H9 (cell line): ENCODE measurements at regions not wholly inside any gene's neighbourhood (a gene's known extent, or its start where the extent isn't known, plus 50 kb on each side); places are given as distances from the start of the nearest gene placed in this dataset.
"Not testable (repeated sequence)": the region's sequence is repeated elsewhere in the genome, so short reads cannot be mapped to it uniquely, and the experiment has no call there.

Experiments used
- DNase-seq: peaks from one replicate; pipeline ENCODE4 v3.0.0-alpha.2; 2017
- H2AFZ ChIP-seq: one replicate; pipeline ENCODE4 v1.6.1; 2013; ENCODE audit warnings: mild to moderate bottlenecking, low read length, control low read depth, moderate library complexity
- H2AK5ac ChIP-seq: 2 replicates; pipeline ENCODE4 v1.6.1; 2013; ENCODE audit warnings: low read length, control low read depth, mixed read lengths; ENCODE audit not compliant: insufficient read length
- H2BK120ac ChIP-seq: one replicate; pipeline ENCODE4 v1.6.1; 2013; ENCODE audit warnings: low read depth, mild to moderate bottlenecking, low read length, control low read depth, inconsistent platforms; ENCODE audit not compliant: poor library complexity, severe bottlenecking
- H2BK12ac ChIP-seq: 2 replicates; pipeline ENCODE4 v1.6.1; 2013; ENCODE audit warnings: low read length, control low read depth, mixed read lengths, low read depth; ENCODE audit not compliant: insufficient read length
- H2BK15ac ChIP-seq: 2 replicates; pipeline ENCODE4 v1.6.1; 2013; ENCODE audit warnings: low read depth, low read length, control low read depth
- H2BK20ac ChIP-seq: one replicate; pipeline ENCODE4 v1.6.1; 2013; ENCODE audit warnings: low read depth, mild to moderate bottlenecking, low read length, control low read depth, inconsistent platforms; ENCODE audit not compliant: poor library complexity, severe bottlenecking
- H2BK5ac ChIP-seq: 2 replicates; pipeline ENCODE4 v1.6.1; 2013; ENCODE audit warnings: low read length, control low read depth, mixed read lengths; ENCODE audit not compliant: insufficient read length
- H3K14ac ChIP-seq: 2 replicates; pipeline ENCODE4 v1.6.1; 2013; ENCODE audit warnings: low read length, control low read depth; ENCODE audit not compliant: insufficient read depth
- H3K18ac ChIP-seq: 2 replicates; pipeline ENCODE4 v1.6.1; 2013; ENCODE audit warnings: low read depth, mild to moderate bottlenecking, mixed read lengths, low read length, control low read depth; ENCODE audit not compliant: insufficient read length
- H3K23ac ChIP-seq: 2 replicates; pipeline ENCODE4 v1.6.1; 2013; ENCODE audit warnings: low read length, control low read depth, mixed read lengths, low read depth; ENCODE audit not compliant: insufficient read length
- H3K23me2 ChIP-seq: 2 replicates; pipeline ENCODE4 v1.6.1; 2013; ENCODE audit warnings: low read depth, mild to moderate bottlenecking, mixed read lengths, low read length, control low read depth; ENCODE audit not compliant: insufficient read length, poor library complexity, severe bottlenecking
- H3K27ac ChIP-seq: 2 replicates; pipeline ENCODE4 v1.5.1; 2013; ENCODE audit warnings: low read length, control low read depth, mixed read lengths, low read depth; ENCODE audit not compliant: insufficient read length
- H3K27me3 ChIP-seq: 2 replicates; pipeline ENCODE4 v1.6.1; 2013; ENCODE audit warnings: low read length, control low read depth, inconsistent platforms; ENCODE audit not compliant: insufficient read depth
- H3K4ac ChIP-seq: 2 replicates; pipeline ENCODE4 v1.6.1; 2013; ENCODE audit warnings: low read depth, mild to moderate bottlenecking, control low read depth, inconsistent platforms, low read length, moderate library complexity
- H3K4me1 ChIP-seq: 2 replicates; pipeline ENCODE4 v1.6.1; 2013; ENCODE audit warnings: low read length, control low read depth, inconsistent platforms; ENCODE audit not compliant: insufficient read depth
- H3K4me2 ChIP-seq: 2 replicates; pipeline ENCODE4 v1.6.1; 2013; ENCODE audit warnings: low read length, control low read depth, mixed read lengths; ENCODE audit not compliant: insufficient read length, insufficient read depth
- H3K56ac ChIP-seq: 2 replicates; pipeline ENCODE4 v1.6.1; 2013; ENCODE audit warnings: low read depth, mild to moderate bottlenecking, mixed read lengths, low read length, control low read depth; ENCODE audit not compliant: insufficient read length
- H3K79me1 ChIP-seq: 2 replicates; pipeline ENCODE4 v1.6.1; 2013; ENCODE audit warnings: low read depth, mild to moderate bottlenecking, moderate library complexity, low read length, control low read depth, inconsistent platforms; ENCODE audit not compliant: insufficient read depth, poor library complexity, severe bottlenecking
- H3K79me2 ChIP-seq: 2 replicates; pipeline ENCODE4 v1.6.1; 2013; ENCODE audit warnings: low read length, control low read depth, inconsistent platforms; ENCODE audit not compliant: insufficient read depth
- H3K9ac ChIP-seq: 2 replicates; pipeline ENCODE4 v1.6.1; 2013; ENCODE audit warnings: low read length, control low read depth, mixed read lengths; ENCODE audit not compliant: insufficient read length; ENCODE audit errors: extremely low read depth
- H3K9me3 ChIP-seq: one replicate; pipeline ENCODE4 v1.6.1; 2013; ENCODE audit warnings: low read depth, low read length, inconsistent platforms; ENCODE audit not compliant: control insufficient read depth
- H3T11ph ChIP-seq: one replicate; pipeline ENCODE4 v1.6.1; 2013; ENCODE audit warnings: mild to moderate bottlenecking, low read length, control low read depth, inconsistent platforms
- H4K20me1 ChIP-seq: one replicate; pipeline ENCODE4 v1.6.1; 2013; ENCODE audit not compliant: control insufficient read depth, insufficient read length, insufficient read depth
- H4K5ac ChIP-seq: 2 replicates; pipeline ENCODE4 v1.6.1; 2013; ENCODE audit warnings: low read depth, mild to moderate bottlenecking, mixed read lengths, low read length, control low read depth; ENCODE audit not compliant: insufficient read length
- H4K8ac ChIP-seq: replicated peaks from 2 replicates; pipeline ENCODE4 v1.6.1; 2013; ENCODE audit warnings: low read length, control low read depth, mixed read lengths, low read depth; ENCODE audit not compliant: insufficient read length
- H4K91ac ChIP-seq: 2 replicates; pipeline ENCODE4 v1.6.1; 2013; ENCODE audit warnings: low read depth, mild to moderate bottlenecking, moderate library complexity, mixed read lengths, low read length, control low read depth; ENCODE audit not compliant: insufficient read length
- H3K27ac Mint-ChIP-seq, 3 experiments: 2 replicates in 2 of 3; 3 replicates in 1 of 3; pipeline ENCODE4 v1.8.0; 2020 to 2021; ENCODE audit warnings: mixed read lengths in 3 of 3, mild to moderate bottlenecking in 1 of 3, moderate library complexity in 1 of 3
- H3K27me3 Mint-ChIP-seq: 2 replicates; pipeline ENCODE4 v1.8.0; 2021; ENCODE audit warnings: low read depth, mild to moderate bottlenecking, moderate library complexity, mixed read lengths
- H3K36me3 Mint-ChIP-seq, 3 experiments: 2 replicates in 2 of 3; 3 replicates in 1 of 3; pipeline ENCODE4 v1.8.0; 2020 to 2021; ENCODE audit warnings: low read depth in 3 of 3, mixed read lengths in 3 of 3; ENCODE audit not compliant: insufficient read depth in 1 of 3
- H3K4me1 Mint-ChIP-seq, 2 experiments: 2 replicates each; pipeline ENCODE4 v1.8.0; 2020; ENCODE audit warnings: mixed read lengths in 2 of 2
- H3K4me3 Mint-ChIP-seq, 2 experiments: 2 replicates in 1 of 2; 3 replicates in 1 of 2; pipeline ENCODE4 v1.8.0; 2020 to 2021; ENCODE audit warnings: mild to moderate bottlenecking in 2 of 2, mixed read lengths in 2 of 2, moderate library complexity in 1 of 2
- H3K9me3 Mint-ChIP-seq, 2 experiments: 2 replicates in 1 of 2; 3 replicates in 1 of 2; pipeline ENCODE4 v1.8.0; 2020; ENCODE audit warnings: mild to moderate bottlenecking in 2 of 2, mixed read lengths in 2 of 2, moderate library complexity in 1 of 2
- WGBS: extraction: QIAGEN DNeasy Blood & Tissue Kit; methylation state at CpG from one replicate; pipeline ENCODE4 v1.1.7; 2013; ENCODE audit warnings: missing lambda C conversion rate, low lambda C conversion rate, mixed read lengths; ENCODE audit not compliant: insufficient read length; ENCODE audit errors: extremely low coverage; 5-methylcytosine and 5-hydroxymethylcytosine counted together
- TF ChIP-seq, protein P1 (sequence below): fragments of 200-600 bp; sonication (generic); conservative IDR thresholded peaks from 3 replicates; pipeline ENCODE4 v1.8.0; 2021; ENCODE audit warnings: antibody characterized with exemption, mild to moderate bottlenecking

DNA sequence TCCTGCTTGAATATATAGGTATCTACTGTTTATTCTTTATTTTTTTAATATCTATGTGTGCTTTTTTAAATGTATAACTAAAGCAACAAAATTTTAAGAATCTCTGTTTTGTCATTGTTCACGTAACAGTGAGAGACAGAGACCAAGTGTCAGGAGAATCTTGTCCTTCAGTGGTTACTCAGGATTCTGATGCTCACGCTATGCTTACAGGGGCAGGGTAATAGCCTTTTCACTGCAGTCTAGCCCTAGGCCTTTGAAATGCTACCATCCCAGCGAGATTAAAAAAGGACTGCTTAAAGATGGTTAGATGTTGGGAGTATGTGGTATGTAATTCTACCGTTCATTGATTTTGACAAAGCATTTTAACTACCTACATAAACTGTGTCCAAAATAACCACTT is 71.6 kb upstream of the EGFR start:
- no peak overlapping the region for H3K4ac ChIP-seq
- TF ChIP-seq, protein P1, sequence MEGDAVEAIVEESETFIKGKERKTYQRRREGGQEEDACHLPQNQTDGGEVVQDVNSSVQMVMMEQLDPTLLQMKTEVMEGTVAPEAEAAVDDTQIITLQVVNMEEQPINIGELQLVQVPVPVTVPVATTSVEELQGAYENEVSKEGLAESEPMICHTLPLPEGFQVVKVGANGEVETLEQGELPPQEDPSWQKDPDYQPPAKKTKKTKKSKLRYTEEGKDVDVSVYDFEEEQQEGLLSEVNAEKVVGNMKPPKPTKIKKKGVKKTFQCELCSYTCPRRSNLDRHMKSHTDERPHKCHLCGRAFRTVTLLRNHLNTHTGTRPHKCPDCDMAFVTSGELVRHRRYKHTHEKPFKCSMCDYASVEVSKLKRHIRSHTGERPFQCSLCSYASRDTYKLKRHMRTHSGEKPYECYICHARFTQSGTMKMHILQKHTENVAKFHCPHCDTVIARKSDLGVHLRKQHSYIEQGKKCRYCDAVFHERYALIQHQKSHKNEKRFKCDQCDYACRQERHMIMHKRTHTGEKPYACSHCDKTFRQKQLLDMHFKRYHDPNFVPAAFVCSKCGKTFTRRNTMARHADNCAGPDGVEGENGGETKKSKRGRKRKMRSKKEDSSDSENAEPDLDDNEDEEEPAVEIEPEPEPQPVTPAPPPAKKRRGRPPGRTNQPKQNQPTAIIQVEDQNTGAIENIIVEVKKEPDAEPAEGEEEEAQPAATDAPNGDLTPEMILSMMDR, result no peak
- H3K9me3 ChIP-seq, result no peaks in the 10 kb centered on the region
- H3T11ph ChIP-seq, result no peak overlapping the region
- H4K91ac ChIP-seq, result no peak overlapping the region
- H3K4me3 Mint-ChIP-seq, result no peak overlapping the region
- no peak overlapping the region for H2BK12ac ChIP-seq
- H3K79me1 ChIP-seq, result no peaks in the 10 kb centered on the region
- H3K36me3 Mint-ChIP-seq, result no peaks in the 10 kb centered on the region; a peak in 1 of 7 replicates
- no peak overlapping the region for H3K56ac ChIP-seq
- no peaks in the 10 kb centered on the region for H3K27me3 Mint-ChIP-seq
- no peak overlapping the region for H3K23ac ChIP-seq
- H2AK5ac ChIP-seq, result no peak overlapping the region
- H3K9me3 Mint-ChIP-seq, result peaks cover 2 to 3% of the 10 kb centered on the region in 2 experiments; a peak in 3 of 5 replicates
- peaks cover 12 to 16% of the 10 kb centered on the region in 2 experiments for H3K4me1 Mint-ChIP-seq
- H3K23me2 ChIP-seq, result no peaks in the 10 kb centered on the region
- H3K27ac ChIP-seq, result no peak overlapping the region
- H4K8ac ChIP-seq, result no peak overlapping the region
- no CpG with 5 or more reads among the region's 4 CpGs for WGBS
- no peak for DNase-seq
- H2BK20ac ChIP-seq, result no peak overlapping the region
- no peak overlapping the region for H3K9ac ChIP-seq
- H3K27me3 ChIP-seq, result no peaks in the 10 kb centered on the region
- no peaks in the 10 kb centered on the region for H4K20me1 ChIP-seq
- no peak overlapping the region for H3K14ac ChIP-seq
- no peak overlapping the region for H2BK15ac ChIP-seq
- H3K79me2 ChIP-seq, result no peaks in the 10 kb centered on the region
- H2BK120ac ChIP-seq, result no peak overlapping the region
- H3K4me1 ChIP-seq, result no peaks in the 10 kb centered on the region
- H3K18ac ChIP-seq, result no peak overlapping the region
- no peak overlapping the region for H3K4me2 ChIP-seq
- no peak overlapping the region for H2AFZ ChIP-seq
- no peak overlapping the region for H3K27ac Mint-ChIP-seq
- H4K5ac ChIP-seq, result no peak overlapping the region
- H2BK5ac ChIP-seq, result no peak overlapping the region

DNA sequence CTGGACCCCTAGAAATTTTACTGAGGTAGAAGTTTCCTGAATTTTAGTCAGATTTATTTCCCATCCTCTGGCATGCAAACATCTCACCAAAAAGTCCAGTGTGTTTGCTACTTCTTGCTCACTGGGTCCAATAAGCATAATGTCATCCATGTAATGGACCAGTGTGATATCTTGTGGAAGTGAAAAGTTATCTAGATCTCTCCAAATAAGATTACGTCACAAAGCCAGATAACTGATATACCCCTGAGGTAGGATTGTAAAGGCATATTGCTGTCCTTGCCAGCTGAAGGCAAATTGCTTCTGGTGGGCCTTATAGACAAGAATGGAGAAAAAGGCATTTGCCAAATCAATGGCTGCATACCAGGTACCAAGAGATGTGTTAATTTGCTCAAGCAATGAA is 69.3 kb upstream of the EGFR start:
- not testable (repeated sequence) for H4K91ac ChIP-seq, H2BK20ac ChIP-seq, H3K27ac ChIP-seq, H3K27me3 Mint-ChIP-seq, H3K36me3 Mint-ChIP-seq, H4K5ac ChIP-seq, H3K79me2 ChIP-seq, H3K4me3 Mint-ChIP-seq, H2AK5ac ChIP-seq, H2BK12ac ChIP-seq, H3K27me3 ChIP-seq, H3K23me2 ChIP-seq, DNase-seq, H3K18ac ChIP-seq, H3K9ac ChIP-seq, H3K4me2 ChIP-seq, H3K14ac ChIP-seq, H3K27ac Mint-ChIP-seq, H2BK5ac ChIP-seq, H3K9me3 Mint-ChIP-seq, H2BK120ac ChIP-seq, H3T11ph ChIP-seq, H2AFZ ChIP-seq, H3K4me1 ChIP-seq, H3K9me3 ChIP-seq, H2BK15ac ChIP-seq, H4K20me1 ChIP-seq, H3K79me1 ChIP-seq, H3K4ac ChIP-seq, H4K8ac ChIP-seq, H3K56ac ChIP-seq, H3K23ac ChIP-seq
- H3K4me1 Mint-ChIP-seq, result peaks cover 12 to 16% of the 10 kb centered on the region in 2 experiments
- no CpG with 5 or more reads among the region's 1 CpG for WGBS
